DMS114 treated with DMSO at 0.1 percent for 48 hours (cell line): ENCODE measurements at regions not wholly inside any gene's neighbourhood (a gene's known extent, or its start where the extent isn't known, plus 50 kb on each side); places are given as distances from the start of the nearest gene placed in this dataset.

Source experiments
- DNase-seq: peaks from one replicate; lab custom pipeline; 2025; ENCODE audit not compliant: unreplicated experiment; lab: John Stamatoyannopoulos, UW

DNA sequence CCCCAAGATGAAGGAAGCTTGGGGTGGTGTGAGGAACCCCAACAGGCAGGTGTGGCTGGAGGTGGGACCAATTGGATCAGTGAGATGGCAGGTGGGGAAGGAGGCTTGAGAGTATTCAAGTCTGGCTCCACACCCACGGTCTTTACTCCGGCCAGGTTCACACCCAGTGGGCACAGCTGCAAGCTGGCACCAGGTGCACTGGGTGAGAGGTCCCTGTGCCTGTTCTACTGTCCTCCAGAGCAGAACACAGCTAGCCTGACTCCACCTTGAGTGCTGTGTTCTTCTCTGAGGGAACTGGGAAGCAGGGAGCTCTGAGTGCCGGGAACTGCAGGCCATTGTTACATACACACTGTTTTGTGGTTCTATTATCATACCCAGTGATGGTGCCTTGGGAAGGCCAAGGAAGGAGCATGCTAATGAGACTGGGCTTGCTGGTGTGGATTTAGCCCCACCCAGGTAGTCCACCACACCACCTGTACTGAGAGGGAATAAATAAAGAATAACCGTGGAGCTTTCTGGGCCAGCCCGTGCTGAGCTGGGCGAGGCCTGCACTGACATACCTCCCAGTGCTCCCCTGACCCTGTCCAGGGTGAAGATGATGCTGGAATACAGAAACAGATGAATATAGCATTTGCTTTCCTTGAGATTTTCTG lies 93.4 kb downstream of the ABHD5 start:
- no peak for DNase-seq

DNA sequence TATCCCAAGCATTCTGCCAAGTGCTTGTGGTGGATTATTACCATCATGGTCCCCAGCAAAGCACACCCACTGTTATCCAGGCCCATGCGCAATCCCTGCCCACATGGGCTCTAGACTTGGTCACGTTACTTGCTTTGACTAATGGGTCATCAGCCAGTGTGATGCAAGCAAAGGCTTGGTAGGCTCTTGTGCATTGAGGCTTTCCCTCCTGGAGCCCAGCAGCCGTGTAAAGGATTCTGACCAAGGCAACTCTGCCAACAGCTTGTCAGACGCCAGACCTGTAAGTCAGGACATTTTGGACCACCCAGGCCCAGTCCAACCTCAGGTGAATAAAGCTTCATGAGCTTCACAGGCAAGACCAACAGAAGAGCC lies 93.9 kb downstream of the ABHD5 start:
- no peak for DNase-seq

- DNase-seq: no peak
These were observed 94.8 kb downstream of the ABHD5 start for GRCh38 chr3:43785551-43785950.

GRCh38 chr3:43786102-43786501 lies 95.4 kb downstream of the ABHD5 start:
- no peak for DNase-seq

- no peak for DNase-seq
These were observed 96.0 kb downstream of the ABHD5 start for GRCh38 chr3:43786526-43787305.

GRCh38 chr3:43787330-43787729 lies 96.6 kb downstream of the ABHD5 start:
- DNase-seq: no peak

GRCh38 chr3:43789028-43789427 lies 98.3 kb downstream of the ABHD5 start:
- no peak for DNase-seq

- DNase-seq: no peak
These were observed 99.3 kb downstream of the ABHD5 start for GRCh38 chr3:43790060-43790459.

DNA sequence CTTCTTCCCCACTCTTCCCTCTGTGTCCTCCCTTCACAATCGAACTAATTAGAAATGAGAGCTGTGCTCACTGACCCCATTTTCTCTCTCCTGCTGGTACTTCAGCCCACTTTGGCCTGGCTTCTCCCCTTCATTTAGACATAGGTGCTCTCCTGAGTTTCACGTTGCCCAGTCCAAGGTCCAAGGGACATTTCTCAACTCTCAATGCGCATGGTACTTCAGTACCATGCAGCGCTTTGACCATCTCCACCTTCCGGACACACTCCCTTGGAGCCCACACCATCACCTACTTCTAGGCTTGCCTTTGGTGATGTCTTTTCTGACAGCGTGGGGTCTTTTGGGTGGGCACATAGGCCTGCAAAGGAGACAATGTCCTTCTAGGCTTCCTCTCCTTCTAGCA lies 99.7 kb downstream of the ABHD5 start:
- no peak for DNase-seq

DNA sequence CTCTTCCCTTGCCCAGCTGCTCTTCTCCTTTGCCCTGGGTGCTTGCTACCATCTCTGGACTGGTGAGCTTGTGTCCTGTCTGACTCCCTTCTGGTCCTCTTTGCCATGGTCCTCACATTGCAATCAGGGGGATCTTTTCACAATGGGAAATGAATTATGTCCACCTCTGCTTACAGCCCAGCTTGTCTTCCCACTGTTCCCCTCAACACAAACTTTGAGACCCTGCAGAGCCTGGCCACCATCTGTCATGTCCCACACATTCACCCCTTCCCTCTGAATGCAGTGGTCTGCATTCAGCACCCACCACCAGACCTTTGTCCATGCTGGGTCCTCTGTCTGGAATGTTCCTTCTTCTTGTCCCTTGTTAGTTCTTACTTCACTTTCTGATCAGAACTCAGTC lies 100.5 kb downstream of the ABHD5 start:
- no peak for DNase-seq

GRCh38 chr3:43792904-43793303 lies 102.2 kb downstream of the ABHD5 start:
- no peak for DNase-seq

DNA sequence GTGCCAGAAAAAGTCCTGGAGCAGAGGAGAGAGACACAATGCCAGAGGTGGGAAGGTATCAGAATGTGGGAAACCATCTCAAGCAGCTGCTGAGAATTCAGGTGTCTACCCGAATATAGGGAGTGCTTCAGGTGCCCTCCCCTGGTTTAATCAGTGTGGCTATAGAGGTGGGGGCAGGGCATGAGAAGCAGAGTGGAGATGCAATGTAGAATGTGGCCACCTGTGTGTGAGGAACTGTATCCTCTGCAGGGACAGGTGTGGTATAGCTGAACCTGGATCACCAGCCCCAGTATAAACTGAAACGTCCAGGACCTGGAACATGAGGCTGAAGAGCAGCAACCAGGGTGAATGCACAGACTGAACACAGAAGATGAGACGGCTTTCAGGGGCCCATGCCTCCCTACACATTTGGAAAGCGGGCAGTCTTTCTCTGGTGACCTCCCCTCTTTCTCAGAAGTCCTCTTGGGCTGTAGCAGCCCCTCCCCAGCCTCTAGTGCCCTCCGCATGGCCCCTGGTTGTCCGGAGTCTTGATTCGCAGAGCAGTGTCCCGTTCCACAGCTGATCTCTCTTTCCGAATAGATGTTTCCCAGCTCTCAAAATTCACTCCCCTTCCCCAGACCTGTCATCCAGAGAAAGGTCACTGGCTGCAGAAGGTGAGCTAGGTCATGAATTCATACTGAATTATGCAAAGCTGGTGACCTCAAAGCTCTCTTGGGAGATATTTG lies 103.1 kb downstream of the ABHD5 start:
- no peak for DNase-seq

DNA sequence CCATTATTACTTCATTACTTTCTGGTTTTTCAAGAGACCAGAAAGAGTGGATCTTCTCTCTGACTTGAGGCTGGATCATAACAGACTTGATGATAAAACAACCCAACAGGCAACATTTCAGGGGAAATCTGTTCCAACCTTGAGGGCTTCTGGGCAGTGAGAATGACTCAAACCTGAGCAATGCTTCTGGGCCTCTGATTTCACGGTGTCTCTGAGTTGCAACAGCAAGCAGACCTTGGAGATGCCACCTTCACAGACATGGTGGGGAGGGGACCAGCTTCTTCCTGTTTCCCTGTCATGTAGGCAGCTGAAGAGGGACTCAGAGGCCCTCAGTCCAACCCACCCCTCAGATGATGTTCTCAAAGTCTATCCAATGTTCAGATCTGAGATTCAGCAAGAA lies 104.0 kb downstream of the ABHD5 start:
- no peak for DNase-seq

DNA sequence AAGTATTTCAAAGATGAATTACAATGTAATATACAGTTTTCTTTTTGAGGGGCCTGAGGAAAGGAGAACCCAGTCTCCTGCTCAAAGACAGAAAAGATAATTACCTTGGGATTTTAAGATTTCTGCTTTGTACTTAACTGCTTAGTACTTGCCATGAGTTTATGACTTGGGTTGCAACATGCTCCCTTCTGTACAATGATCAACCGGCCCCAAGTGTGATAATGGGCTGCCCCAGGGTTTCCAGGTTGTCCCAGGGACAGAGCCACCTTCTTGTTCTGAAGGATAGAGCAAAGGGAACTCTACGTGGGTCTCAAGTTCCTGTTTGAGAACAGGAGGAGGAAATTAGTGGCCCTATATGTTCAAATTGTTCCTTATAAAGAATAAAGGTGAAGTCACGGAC lies 104.8 kb downstream of the ABHD5 start:
- DNase-seq: no peak

DNA sequence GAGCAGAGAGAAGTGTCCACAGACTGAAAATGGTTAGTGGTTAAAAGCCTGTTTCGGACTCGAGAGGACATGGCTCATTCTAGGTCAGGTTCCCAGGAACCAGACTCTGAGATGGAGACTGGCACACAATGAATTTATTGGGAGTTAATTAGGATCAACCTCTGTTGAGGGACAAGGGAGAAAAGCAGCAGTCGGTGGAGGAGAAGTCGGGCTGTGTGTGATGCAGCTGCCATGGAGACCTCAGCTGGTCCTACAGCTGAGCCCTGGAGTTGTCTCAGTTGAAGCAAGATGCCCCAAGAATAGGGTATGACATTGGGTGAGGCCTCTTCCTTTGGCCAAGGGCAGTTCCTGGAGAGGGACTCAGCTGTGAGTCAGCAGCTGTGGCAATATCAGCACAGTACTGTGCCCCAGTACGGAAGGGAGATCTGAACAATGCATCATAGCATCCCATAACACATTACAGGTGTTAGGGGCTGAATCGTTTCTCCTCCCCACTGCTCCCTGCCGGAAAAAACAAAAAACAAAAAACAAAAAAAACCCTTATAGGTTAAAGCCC lies 105.4 kb downstream of the ABHD5 start:
- DNase-seq: no peak

- no peak for DNase-seq
These were observed 107.1 kb downstream of the ABHD5 start for GRCh38 chr3:43797794-43798193.

GRCh38 chr3:43810797-43811196 lies 120.1 kb downstream of the ABHD5 start:
- DNase-seq: no peak

DNA sequence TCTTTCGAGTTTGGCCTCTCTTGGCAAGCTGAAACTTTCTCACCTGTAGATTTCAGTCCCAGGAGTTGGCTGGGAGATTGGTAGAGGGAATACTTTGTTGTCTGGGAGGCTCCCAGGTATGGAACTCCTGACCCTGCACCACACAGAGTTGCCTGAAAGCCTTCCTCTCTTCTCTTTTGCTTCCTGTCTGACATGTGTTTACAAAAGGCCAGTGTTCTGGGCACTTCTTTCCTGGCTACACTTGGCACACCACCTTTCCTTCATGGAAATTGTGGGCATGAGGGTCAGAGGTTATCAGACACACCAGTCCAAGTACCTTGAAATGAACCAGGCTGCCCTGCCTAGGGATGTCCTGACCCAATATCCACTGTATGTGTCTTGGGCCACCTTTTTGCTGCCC lies 123.7 kb downstream of the ABHD5 start:
- DNase-seq: no peak

DNA sequence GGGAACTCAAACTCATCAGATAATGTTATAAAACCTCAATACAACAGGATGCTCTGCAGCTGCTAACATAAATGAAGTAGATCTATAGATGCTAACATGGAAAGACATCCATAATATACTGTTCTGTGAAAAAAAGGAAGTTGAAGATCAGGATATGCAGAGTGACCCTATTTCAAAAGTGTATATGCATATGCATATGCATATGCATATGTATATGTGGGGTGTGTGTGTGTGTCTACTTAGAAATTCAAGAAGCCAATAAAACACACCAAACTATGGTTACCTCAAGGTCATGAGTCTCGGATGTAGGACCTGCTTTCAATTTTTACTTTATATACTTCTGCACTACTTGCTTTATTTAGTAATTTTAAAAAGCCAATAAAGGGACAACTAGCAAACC lies 125.6 kb downstream of the ABHD5 start:
- no peak for DNase-seq

DNA sequence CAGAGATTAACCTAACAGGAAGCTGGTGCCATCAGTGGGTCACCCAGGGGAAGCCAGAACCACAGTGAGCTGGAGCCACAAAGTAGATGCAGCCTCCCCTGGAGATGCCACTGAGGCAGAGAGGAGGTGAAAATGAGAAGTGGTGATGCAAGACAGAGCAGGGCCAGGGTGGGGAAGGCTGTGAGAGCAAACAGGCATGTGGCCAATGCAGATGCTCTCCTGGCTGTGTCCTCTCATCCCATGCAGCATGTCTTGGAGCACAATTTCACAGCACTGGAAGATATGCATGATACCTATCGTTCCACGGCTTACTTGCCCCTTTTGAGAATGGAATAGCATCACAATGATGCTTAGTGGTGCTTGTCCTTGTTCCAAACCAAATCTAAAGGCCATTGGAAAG lies 126.3 kb downstream of the ABHD5 start:
- no peak for DNase-seq

DNA sequence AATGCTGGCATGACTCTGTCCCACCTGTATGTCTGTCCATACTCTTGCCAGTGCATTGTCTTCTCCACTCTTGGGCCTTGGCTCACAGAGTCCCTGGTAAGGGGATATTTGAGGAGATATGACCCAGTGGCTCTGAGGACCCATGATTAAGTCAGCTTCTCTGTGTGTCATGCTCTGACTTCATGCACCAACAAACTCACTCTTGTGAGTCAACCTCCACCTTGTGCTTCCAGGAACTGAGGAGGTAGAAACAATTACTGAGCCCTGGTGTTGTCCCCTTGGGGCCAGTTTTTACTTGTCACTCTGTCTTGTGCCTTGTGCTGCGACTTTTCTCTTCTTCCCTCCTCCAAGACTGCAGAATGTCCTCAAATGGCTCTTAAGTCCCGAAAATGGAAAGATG lies 127.1 kb downstream of the ABHD5 start:
- DNase-seq: no peak

GRCh38 chr3:43818229-43818628 lies 127.5 kb downstream of the ABHD5 start:
- no peak for DNase-seq
